ENCODE measurements at regions not wholly inside any gene's neighbourhood (a gene's known extent, or its start where the extent isn't known, plus 50 kb on each side); places are given as distances from the start of the nearest gene placed in this dataset.

- TF ChIP-seq ZSCAN30 (tag by site-specific recombination; IDR thresholded peaks at IDR 0.05) (no peak), ZNF629 (tag by site-specific recombination; IDR thresholded peaks at IDR 0.05) (no peak), CTCF (tag by site-specific recombination; IDR thresholded peaks at IDR 0.05) (no peak), ZBTB7A (tag by site-specific recombination; IDR thresholded peaks at IDR 0.05; ENCODE audit: low read depth) (no peak), ZNF580 (tag by site-specific recombination; IDR thresholded peaks at IDR 0.05) (no peak), GLI4 (tag by site-specific recombination; IDR thresholded peaks at IDR 0.05) (no peak), YY2 (tag by site-specific recombination; IDR thresholded peaks at IDR 0.05) (no peak)
Measured at GRCh38 chr16:72470541-72470940, 298.6 kb upstream of the PMFBP1 start.
